Activated CD4-positive, alpha-beta T cell treated with anti-CD3 and anti-CD28 coated beads, Interleukin-2, amount 10 ng/mL, durations not matched to agents 7 days and 5 days (primary cell): ENCODE measurements at regions not wholly inside any gene's neighbourhood (a gene's known extent, or its start where the extent isn't known, plus 50 kb on each side); places are given as distances from the start of the nearest gene placed in this dataset.

Source experiments
- CTCF ChIA-PET: fragments of 350-600 bp; sonication (Branson Sonifier 250); formaldehyde crosslinking; loops from one replicate; lab custom pipeline; 2021; ENCODE audit warnings: antibody characterized with exemption; lab: Charles Lee
- POLR2A ChIA-PET: fragments of 350-600 bp; sonication (Branson Sonifier 250); formaldehyde crosslinking; loops from one replicate; lab custom pipeline; 2021; ENCODE audit warnings: antibody characterized with exemption; lab: Charles Lee
- DNase-seq: peaks from one replicate; pipeline ENCODE4 v3.0.0-alpha.2; 2020
- H3K27ac Mint-ChIP-seq: one replicate; pipeline ENCODE4 v1.8.0; 2021; ENCODE audit warnings: mild to moderate bottlenecking, moderate library complexity, mixed read lengths
- H3K27me3 Mint-ChIP-seq: one replicate; pipeline ENCODE4 v1.8.0; 2021; ENCODE audit warnings: mixed read lengths
- H3K36me3 Mint-ChIP-seq: one replicate; pipeline ENCODE4 v1.8.0; 2021; ENCODE audit warnings: low read depth, mixed read lengths
- H3K4me1 Mint-ChIP-seq: one replicate; pipeline ENCODE4 v1.8.0; 2021; ENCODE audit warnings: mixed read lengths
- H3K4me3 Mint-ChIP-seq: one replicate; pipeline ENCODE4 v1.8.0; 2021; ENCODE audit warnings: mild to moderate bottlenecking, moderate library complexity, mixed read lengths
- H3K9me3 Mint-ChIP-seq: one replicate; pipeline ENCODE4 v1.8.0; 2021; ENCODE audit warnings: mixed read lengths

DNA sequence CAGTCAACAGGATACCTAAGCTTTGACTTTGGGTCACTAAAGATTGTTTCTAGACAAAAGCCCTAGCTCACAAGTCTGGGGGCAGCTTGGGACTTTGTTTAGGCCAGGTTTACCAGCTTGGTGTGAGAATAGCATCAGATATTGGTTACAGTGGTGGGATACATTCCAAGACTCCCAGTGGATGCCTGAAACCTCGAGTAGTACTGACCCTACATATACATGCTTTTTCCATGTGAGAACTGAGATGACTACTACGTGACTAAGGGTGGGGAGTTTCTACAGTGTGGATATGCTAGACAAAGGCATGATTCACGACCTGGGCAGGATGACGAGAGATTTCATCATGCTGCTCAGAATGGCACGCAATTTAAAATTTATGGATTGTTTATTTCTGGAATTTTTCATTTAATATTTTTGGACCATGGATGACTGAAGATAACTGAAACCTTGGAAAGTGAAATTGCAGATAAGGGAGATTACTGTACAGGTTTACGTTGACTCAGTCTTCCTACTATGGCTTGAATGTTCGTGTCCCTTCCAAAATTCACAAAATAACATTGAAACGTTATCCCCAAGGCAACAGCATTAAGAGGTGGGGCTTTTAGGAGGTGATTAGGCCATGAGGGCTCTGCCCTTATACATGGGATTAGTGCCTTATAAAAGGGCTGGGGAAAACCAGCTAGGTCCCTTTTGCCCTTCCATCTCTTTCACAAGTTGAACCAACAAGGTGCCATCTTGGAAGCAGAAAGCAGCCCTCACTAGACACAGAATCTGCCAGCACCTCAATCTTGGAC is 50.2 kb upstream of the CTAGE1 start:
- no peaks in the 10 kb centered on the region for H3K27me3 Mint-ChIP-seq
- ChIA-PET CTCF (no interaction called here), POLR2A (no interaction called here)
- H3K36me3 Mint-ChIP-seq: no peaks in the 10 kb centered on the region
- H3K9me3 Mint-ChIP-seq: peaks cover 2% of the 10 kb centered on the region
- H3K4me1 Mint-ChIP-seq: no peaks in the 10 kb centered on the region
- no peak overlapping the region for H3K27ac Mint-ChIP-seq
- no peak overlapping the region for H3K4me3 Mint-ChIP-seq
- DNase-seq: no peak

GRCh38 chr18:22468554-22468891 is 50.8 kb upstream of the CTAGE1 start:
- Mint-ChIP-seq H3K9me3 (peaks cover 2% of the 10 kb centered on the region), H3K4me3 (no peak overlapping the region), H3K36me3 (no peaks in the 10 kb centered on the region), H3K27ac (no peak overlapping the region), H3K27me3 (no peaks in the 10 kb centered on the region), H3K4me1 (no peaks in the 10 kb centered on the region)
- ChIA-PET CTCF (no interaction called here), POLR2A (no interaction called here)
- DNase-seq: no peak

- POLR2A ChIA-PET: no interaction called here
- Mint-ChIP-seq H3K9me3 (peaks cover 2% of the 10 kb centered on the region), H3K4me1 (no peaks in the 10 kb centered on the region), H3K36me3 (no peaks in the 10 kb centered on the region), H3K27ac (no peak overlapping the region), H3K27me3 (no peaks in the 10 kb centered on the region), H3K4me3 (no peak overlapping the region)
- CTCF ChIA-PET: no interaction called here
- no peak for DNase-seq
Measured at GRCh38 chr18:22469061-22469734, 51.5 kb upstream of the CTAGE1 start.

DNA sequence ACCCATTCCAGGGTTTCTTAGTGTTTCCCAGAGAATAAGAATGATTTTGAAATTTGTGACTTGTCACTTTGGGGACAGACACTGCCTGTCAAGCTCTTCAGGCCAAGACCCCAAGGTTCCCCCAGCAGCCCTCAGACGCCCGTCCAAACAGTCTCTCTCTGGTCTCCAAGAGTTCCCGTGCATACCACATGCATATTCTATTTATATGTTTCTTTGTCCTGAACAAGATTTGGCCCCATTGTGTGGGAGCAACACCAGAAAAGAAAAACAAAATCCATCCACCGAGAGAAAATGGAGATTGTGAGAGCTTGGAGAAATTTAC is 52.2 kb upstream of the CTAGE1 start:
- DNase-seq: no peak
- CTCF ChIA-PET: no interaction called here
- no peaks in the 10 kb centered on the region for H3K4me1 Mint-ChIP-seq
- H3K27me3 Mint-ChIP-seq: no peaks in the 10 kb centered on the region
- H3K27ac Mint-ChIP-seq: no peak overlapping the region
- H3K4me3 Mint-ChIP-seq: no peak overlapping the region
- H3K36me3 Mint-ChIP-seq: no peaks in the 10 kb centered on the region
- POLR2A ChIA-PET: no interaction called here
- peaks cover 2% of the 10 kb centered on the region for H3K9me3 Mint-ChIP-seq

- H3K36me3 Mint-ChIP-seq: no peaks in the 10 kb centered on the region
- ChIA-PET POLR2A (no interaction called here), CTCF (no interaction called here)
- H3K27ac Mint-ChIP-seq: no peak overlapping the region
- no peaks in the 10 kb centered on the region for H3K27me3 Mint-ChIP-seq
- peaks cover 2% of the 10 kb centered on the region for H3K9me3 Mint-ChIP-seq
- DNase-seq: no peak
- H3K4me1 Mint-ChIP-seq: no peaks in the 10 kb centered on the region
- H3K4me3 Mint-ChIP-seq: no peak overlapping the region
Measured at GRCh38 chr18:22470248-22471235, 52.8 kb upstream of the CTAGE1 start.

GRCh38 chr18:22471546-22472131 is 53.9 kb upstream of the CTAGE1 start:
- Mint-ChIP-seq H3K4me1 (no peaks in the 10 kb centered on the region), H3K27me3 (no peaks in the 10 kb centered on the region), H3K9me3 (peaks cover 2% of the 10 kb centered on the region), H3K36me3 (no peaks in the 10 kb centered on the region), H3K4me3 (no peak overlapping the region), H3K27ac (no peak overlapping the region)
- no peak for DNase-seq
- ChIA-PET CTCF (no interaction called here), POLR2A (no interaction called here)

DNA sequence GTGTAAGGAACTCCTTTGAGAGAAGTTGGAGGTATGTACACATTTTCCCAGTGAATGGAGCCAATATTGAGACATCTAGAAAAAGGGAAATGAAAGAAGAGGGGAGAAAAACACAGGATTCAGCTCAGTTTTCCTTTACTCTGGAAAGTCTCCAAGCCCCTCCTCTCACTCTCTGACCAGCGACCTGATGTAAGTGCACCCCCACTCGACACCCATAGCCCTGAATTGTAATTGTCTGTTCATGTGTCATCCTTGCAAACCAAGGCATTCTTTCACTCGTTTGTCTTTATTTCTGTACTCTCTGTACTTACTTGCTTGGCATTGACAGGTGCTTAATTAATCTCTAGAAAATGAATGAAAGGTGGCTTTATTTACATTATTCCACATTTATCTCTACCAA is 55.7 kb upstream of the CTAGE1 start:
- CTCF ChIA-PET: no interaction called here
- peaks cover 2% of the 10 kb centered on the region for H3K9me3 Mint-ChIP-seq
- H3K4me1 Mint-ChIP-seq: no peaks in the 10 kb centered on the region
- POLR2A ChIA-PET: no interaction called here
- H3K36me3 Mint-ChIP-seq: no peaks in the 10 kb centered on the region
- no peak overlapping the region for H3K4me3 Mint-ChIP-seq
- no peaks in the 10 kb centered on the region for H3K27me3 Mint-ChIP-seq
- DNase-seq: no peak
- H3K27ac Mint-ChIP-seq: no peak overlapping the region

- H3K27me3 Mint-ChIP-seq: no peaks in the 10 kb centered on the region
- H3K4me3 Mint-ChIP-seq: no peak overlapping the region
- ChIA-PET CTCF (no interaction called here), POLR2A (no interaction called here)
- H3K9me3 Mint-ChIP-seq: no peaks in the 10 kb centered on the region
- no peaks in the 10 kb centered on the region for H3K4me1 Mint-ChIP-seq
- H3K27ac Mint-ChIP-seq: no peak overlapping the region
- DNase-seq: no peak
- H3K36me3 Mint-ChIP-seq: no peaks in the 10 kb centered on the region
Measured at GRCh38 chr18:22475426-22476100, 57.8 kb upstream of the CTAGE1 start.

- H3K4me1 Mint-ChIP-seq: no peaks in the 10 kb centered on the region
- ChIA-PET POLR2A (no interaction called here), CTCF (no interaction called here)
- no peaks in the 10 kb centered on the region for H3K36me3 Mint-ChIP-seq
- no peaks in the 10 kb centered on the region for H3K9me3 Mint-ChIP-seq
- H3K27me3 Mint-ChIP-seq: no peaks in the 10 kb centered on the region
- no peak overlapping the region for H3K27ac Mint-ChIP-seq
- H3K4me3 Mint-ChIP-seq: no peak overlapping the region
- no peak for DNase-seq
Measured at GRCh38 chr18:22477222-22477621, 59.5 kb upstream of the CTAGE1 start.

GRCh38 chr18:22482948-22483347 is 65.2 kb upstream of the CTAGE1 start:
- DNase-seq: no peak
- H3K27me3 Mint-ChIP-seq: no peaks in the 10 kb centered on the region
- no peak overlapping the region for H3K4me3 Mint-ChIP-seq
- H3K4me1 Mint-ChIP-seq: no peaks in the 10 kb centered on the region
- POLR2A ChIA-PET: no interaction called here
- no peaks in the 10 kb centered on the region for H3K36me3 Mint-ChIP-seq
- no peak overlapping the region for H3K27ac Mint-ChIP-seq
- CTCF ChIA-PET: no interaction called here
- H3K9me3 Mint-ChIP-seq: no peaks in the 10 kb centered on the region

DNA sequence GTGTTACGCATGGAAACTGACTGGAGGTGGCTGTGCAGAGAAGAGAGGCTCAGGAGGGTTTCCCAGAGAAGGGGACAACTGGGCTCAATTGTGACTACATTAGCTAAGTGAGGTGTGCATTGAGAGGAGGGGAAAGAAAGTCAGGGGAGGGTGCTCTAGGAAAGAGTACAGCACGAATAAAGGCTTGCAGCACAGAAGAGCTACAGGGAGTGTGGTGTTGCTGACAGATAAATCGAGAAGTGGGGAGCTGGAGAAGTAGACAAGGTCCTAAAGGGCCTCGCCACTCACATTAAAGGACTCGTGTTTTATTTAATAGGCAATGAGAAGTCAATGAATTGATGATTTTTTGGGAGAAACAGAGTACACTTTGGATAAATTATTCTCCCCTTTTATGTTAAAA is 65.7 kb upstream of the CTAGE1 start:
- H3K9me3 Mint-ChIP-seq: no peaks in the 10 kb centered on the region
- H3K27me3 Mint-ChIP-seq: no peaks in the 10 kb centered on the region
- CTCF ChIA-PET: no interaction called here
- no peaks in the 10 kb centered on the region for H3K36me3 Mint-ChIP-seq
- H3K4me1 Mint-ChIP-seq: no peaks in the 10 kb centered on the region
- H3K27ac Mint-ChIP-seq: no peak overlapping the region
- DNase-seq: no peak
- POLR2A ChIA-PET: no interaction called here
- H3K4me3 Mint-ChIP-seq: no peak overlapping the region

DNA sequence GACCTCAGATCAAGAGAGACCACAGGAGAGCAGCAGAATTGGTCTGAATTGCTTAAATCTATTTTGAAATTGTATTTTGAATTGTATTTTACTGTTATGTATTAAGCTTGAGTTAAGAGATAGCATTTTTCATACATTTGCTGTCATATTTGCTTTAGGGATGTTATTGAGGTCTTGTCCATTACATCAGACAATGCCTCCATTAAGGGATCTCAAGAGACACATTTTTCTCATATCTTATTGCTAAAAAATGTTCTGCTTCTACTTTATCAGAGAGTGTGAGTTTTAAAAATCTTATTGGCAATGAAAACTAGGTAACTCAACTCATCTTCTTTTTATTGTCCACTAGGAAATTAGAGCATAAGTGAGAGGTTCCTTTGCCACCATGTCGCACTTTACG is 66.8 kb upstream of the CTAGE1 start:
- no peak overlapping the region for H3K27ac Mint-ChIP-seq
- H3K36me3 Mint-ChIP-seq: no peaks in the 10 kb centered on the region
- DNase-seq: no peak
- no peak overlapping the region for H3K4me3 Mint-ChIP-seq
- H3K9me3 Mint-ChIP-seq: no peaks in the 10 kb centered on the region
- ChIA-PET CTCF (no interaction called here), POLR2A (no interaction called here)
- no peaks in the 10 kb centered on the region for H3K4me1 Mint-ChIP-seq
- no peaks in the 10 kb centered on the region for H3K27me3 Mint-ChIP-seq
